Amniotic stem cell (primary cell): ENCODE measurements at regions not wholly inside any gene's neighbourhood (a gene's known extent, or its start where the extent isn't known, plus 50 kb on each side); places are given as distances from the start of the nearest gene placed in this dataset.
"Not testable (repeated sequence)": the region's sequence is repeated elsewhere in the genome, so short reads cannot be mapped to it uniquely, and the experiment has no call there.

Source experiments
- DNase-seq: peaks from one replicate; lab custom pipeline; 2025; lab: John Stamatoyannopoulos, UW

DNA sequence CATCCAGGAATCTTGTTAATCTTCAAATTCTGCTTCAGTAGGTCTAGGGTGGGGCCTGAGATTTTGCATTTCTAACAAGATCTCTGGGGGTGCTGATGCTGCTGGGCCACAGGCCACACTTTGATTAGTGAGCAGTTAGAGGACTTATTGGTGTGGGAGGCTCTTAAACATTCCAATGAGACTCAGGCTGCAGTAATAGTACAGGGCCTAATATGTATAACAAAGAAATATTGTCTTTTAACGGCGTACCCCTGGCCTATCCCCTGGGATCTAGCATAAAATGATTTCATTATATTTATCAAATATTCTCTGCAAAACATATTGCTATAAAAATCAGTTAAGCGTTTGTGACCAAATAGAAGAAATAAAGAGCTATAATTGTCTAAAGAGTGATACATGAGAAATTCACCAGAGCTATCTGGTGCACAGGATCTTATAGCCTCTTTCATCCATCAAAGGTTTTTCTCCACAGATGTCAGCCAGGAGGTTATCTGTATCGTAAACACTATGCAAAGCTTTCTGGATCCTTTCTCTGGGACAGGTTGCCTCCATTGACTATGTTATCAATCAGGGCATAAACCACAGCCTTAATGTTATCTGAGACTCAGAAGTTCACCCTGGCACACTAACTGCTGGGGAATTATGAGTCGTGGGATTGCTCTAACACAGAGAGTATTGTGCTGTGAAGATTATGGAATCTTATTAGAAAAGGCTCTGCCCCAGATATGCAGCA lies 488.5 kb upstream of the MAP3K7 start:
- no peak for DNase-seq

DNA sequence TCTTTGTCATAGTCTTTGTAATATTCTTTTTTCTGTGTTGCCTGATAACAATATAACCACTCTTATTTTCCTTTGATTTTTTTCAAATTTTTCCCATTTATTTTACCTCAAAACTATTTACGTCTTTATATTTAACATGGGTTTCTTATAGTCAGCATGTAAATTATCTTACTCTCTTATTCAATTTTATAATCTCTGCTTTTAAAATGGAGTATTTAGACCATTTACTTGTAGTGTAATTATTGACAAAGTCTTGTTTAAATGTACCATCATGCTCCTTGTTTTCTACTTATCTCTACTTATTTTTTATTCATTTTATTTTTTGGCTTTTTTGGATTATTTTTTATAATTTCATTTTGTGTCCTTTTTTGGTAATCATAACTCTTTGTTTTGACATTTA lies 476.5 kb upstream of the MAP3K7 start:
- DNase-seq, result no peak

- DNase-seq, result no peak
These were observed 470.8 kb upstream of the MAP3K7 start for GRCh38 chr6:91057689-91058088.

- DNase-seq, result no peak
These were observed 469.1 kb upstream of the MAP3K7 start for GRCh38 chr6:91055959-91056358.

DNA sequence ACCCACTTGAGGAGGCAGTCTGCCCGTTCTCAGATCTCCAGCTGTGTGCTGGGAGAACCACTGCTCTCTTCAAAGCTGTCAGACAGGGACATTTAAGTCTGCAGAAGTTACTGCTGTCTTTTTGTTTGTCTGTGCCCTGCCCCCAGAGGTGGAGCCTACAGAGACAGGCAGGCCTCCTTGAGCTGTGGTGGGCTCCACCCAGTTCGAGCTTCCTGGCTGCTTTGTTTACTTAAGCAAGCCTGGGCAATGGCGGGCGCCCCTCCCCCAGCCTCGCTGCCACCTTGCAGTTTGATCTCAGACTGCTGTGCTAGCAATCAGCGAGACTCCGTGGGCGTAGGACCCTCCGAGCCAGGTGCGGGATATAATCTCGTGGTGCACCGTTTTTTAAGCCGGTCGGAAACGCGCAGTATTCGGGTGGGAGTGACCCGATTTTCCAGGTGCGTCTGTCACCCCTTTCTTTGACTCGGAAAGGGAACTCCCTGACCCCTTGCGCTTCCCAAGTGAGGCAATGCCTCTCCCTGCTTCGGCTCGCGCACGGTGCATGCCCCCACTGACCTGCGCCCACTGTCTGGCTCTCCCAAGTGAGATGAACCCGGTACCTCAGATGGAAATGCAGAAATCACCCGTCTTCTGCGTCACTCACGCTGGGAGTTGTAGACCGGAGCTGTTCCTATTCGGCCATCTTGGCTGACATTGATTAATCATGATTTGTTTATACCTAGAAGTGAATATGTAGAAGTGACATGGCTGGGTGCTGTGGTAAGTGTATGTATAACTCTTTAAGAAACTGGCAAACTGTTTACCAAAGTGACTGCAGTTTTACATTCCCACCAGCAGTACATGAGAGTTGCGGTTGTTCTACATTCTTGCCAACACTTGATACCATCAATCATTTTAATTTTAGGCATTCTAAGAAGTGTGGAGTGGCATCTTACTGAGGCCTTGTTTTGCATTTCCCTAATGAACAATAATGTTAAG lies 465.9 kb upstream of the MAP3K7 start:
- not testable (repeated sequence) for DNase-seq

GRCh38 chr6:91045161-91045560 lies 458.3 kb upstream of the MAP3K7 start:
- DNase-seq, result no peak

- no peak for DNase-seq
These were observed 456.9 kb upstream of the MAP3K7 start for GRCh38 chr6:91043751-91044150.

GRCh38 chr6:91042656-91043055 lies 455.8 kb upstream of the MAP3K7 start:
- no peak for DNase-seq

GRCh38 chr6:91033964-91034363 lies 447.1 kb upstream of the MAP3K7 start:
- DNase-seq, result no peak

DNA sequence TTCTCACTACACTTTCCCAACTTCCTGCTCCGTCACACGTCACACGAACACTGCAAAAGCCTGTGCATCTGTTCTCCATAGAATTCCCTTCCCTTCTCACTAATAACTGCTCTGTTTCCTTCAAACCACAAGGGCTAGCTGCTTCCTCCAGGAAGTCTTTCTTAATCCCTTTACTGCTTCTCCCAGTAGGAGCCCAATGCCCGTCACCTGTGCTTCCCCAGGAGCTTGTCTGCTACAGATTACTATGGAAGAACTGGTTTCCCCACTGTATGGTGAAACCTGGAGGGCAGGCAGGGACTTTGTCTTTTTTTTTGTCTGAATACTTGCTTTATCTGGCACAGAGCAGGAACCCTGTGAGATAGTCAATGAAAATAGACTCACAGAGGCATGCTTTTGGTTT lies 444.7 kb upstream of the MAP3K7 start:
- no peak for DNase-seq

GRCh38 chr6:91029211-91029610 lies 442.3 kb upstream of the MAP3K7 start:
- DNase-seq, result no peak

- DNase-seq, result no peak
These were observed 436.7 kb upstream of the MAP3K7 start for GRCh38 chr6:91023529-91023928.

GRCh38 chr6:91020744-91021143 lies 433.9 kb upstream of the MAP3K7 start:
- no peak for DNase-seq

DNA sequence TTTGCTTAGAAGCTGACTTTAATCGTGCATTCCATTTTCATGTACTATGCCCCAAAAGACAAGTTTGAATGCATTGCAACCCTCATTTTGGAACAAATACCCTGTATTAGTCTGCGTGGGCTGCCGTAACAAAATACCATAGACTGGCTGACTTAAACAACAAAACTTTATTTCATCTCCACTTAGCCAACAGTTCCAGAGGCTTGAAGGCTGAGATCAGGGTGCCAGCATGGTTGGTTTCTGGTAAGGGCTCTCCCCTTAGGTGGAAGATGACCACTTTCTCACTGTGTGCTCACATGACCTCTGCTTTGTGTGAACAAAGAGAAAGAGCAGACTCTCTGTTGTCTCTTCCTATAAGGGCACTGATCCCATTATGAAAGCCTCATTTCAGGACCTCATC lies 431.7 kb upstream of the MAP3K7 start:
- DNase-seq, result no peak

- no peak for DNase-seq
These were observed 426.6 kb upstream of the MAP3K7 start for GRCh38 chr6:91013511-91013910.

- no peak for DNase-seq
These were observed 410.2 kb upstream of the MAP3K7 start for GRCh38 chr6:90997076-90997475.

DNA sequence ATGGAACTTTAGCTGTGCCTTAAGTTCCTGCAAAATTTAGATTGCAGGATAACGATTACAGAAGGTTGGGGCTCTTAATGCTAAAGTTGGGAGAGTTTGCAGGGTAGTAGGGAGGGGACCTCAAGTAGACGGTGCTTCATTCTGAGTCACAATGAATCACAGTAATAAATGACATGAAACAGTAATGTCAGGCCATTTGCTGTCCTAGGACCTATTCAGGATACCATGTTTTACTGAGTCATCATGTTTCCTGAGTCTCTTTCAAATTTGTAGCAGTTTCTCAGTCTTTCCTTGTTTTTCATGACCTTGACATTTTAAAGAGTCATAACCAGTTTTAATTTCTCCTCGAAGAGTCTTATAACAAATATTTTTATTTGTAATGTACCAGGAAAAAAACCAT lies 406.9 kb upstream of the MAP3K7 start:
- no peak for DNase-seq

DNA sequence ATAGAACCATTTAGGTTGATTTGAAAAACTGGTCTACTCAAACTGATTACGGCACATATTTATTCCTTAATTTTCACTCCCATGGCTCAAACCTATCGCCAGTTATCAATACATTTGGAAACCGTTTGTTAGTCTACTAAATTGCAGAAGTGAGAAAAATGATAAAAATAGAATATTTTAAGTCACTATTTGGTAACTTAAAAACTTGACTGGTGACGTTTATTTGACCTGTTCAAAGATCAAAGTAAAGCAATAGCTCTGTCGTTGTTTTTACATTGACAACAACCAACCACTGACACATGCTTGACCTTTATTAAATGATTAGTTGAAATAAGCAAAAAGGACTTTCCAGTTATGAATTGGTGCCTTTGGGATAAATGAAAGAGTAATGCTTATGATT lies 402.9 kb upstream of the MAP3K7 start:
- DNase-seq, result no peak

DNA sequence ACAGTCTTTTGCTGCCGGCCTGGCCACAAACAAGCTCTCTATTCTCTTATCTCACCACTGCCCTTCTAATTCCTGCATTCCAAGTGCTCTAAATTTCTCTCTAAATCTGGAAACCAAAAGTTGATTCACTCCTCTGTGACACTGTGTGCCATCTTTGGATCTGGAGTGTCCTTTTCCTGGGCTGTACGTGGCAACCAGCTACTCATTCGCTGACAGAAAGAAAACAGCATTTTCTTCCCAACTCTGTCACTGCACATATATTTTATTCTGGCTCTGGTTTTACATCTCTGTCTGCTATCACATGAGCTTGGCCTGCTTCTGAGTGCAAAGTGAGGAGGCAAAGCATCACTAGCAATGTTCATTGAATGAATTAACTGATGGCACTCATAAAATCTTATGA lies 397.2 kb upstream of the MAP3K7 start:
- DNase-seq, result no peak

GRCh38 chr6:90983462-90983861 lies 396.6 kb upstream of the MAP3K7 start:
- no peak for DNase-seq

GRCh38 chr6:90982581-90982980 lies 395.7 kb upstream of the MAP3K7 start:
- no peak for DNase-seq

DNA sequence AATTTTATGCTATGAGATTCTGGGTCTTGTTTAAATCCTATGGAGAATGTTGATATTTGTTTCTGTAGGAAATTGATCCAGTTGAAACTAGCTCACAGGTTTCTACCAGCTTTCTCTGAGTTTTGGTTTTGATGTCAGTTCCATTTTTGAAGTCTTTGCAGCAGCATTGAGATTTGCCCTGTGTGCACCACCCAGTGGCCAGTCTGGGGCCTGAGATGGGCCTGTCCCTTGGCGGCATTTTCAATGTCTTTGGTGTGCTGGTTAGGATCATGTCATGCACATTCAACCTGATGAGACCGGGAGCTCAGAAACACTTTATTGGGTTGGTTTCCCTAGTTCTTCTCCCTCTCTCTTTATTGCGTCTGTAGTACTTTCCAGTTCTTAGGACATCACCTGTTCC lies 395.2 kb upstream of the MAP3K7 start:
- DNase-seq, result no peak

- DNase-seq, result no peak
These were observed 391.2 kb upstream of the MAP3K7 start for GRCh38 chr6:90978046-90978445.
